BE2C (cell line): ENCODE measurements at regions not wholly inside any gene's neighbourhood (a gene's known extent, or its start where the extent isn't known, plus 50 kb on each side); places are given as distances from the start of the nearest gene placed in this dataset.

Experiments used
- DNase-seq: peaks from one replicate; pipeline ENCODE4 v3.0.0-alpha.2; 2020
- H3K27me3 ChIP-seq: fragments of 250-450 bp; sonication (Bioruptor Pico); 2 replicates; pipeline ENCODE4 v1.5.1; 2020; ENCODE audit warnings: mild to moderate bottlenecking
- H3K36me3 ChIP-seq: fragments of 250-450 bp; sonication (Bioruptor Pico); 2 replicates; pipeline ENCODE4 v1.5.1; 2020; ENCODE audit warnings: mild to moderate bottlenecking
- H3K4me1 ChIP-seq: fragments of 250-450 bp; sonication (Bioruptor Pico); 2 replicates; pipeline ENCODE4 v1.5.1; 2020
- H3K4me3 ChIP-seq: 2 replicates; pipeline ENCODE4 v1.5.1; 2011; ENCODE audit warnings: low read depth, low read length
- H3K9me3 ChIP-seq: fragments of 250-450 bp; sonication (Bioruptor Pico); 2 replicates; pipeline ENCODE4 v1.5.1; 2020
- CTCF ChIP-seq: IDR thresholded peaks from 2 replicates; pipeline ENCODE4 v1.5.1; 2012; ENCODE audit warnings: mild to moderate bottlenecking, low read depth, low read length

DNA sequence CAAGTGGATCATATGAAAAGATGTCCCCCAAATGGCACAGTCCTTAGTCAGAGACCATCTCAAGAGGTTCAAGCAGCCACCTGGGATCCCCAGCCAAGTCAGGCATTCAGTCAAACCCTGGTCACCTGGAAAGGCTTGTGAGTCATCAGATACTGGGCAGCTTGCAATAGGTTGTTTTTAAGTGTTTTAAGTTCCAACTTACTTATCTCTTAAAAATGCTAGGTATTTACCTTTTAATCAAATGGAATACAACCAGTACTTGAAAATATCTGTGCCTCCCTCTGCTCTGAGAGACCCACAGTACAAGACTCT, 262.2 kb downstream of the WDR11 start:
- H3K4me1 ChIP-seq: no peaks in the 10 kb centered on the region
- H3K4me3 ChIP-seq: no peak overlapping the region
- no peaks in the 10 kb centered on the region for H3K9me3 ChIP-seq
- no peak for DNase-seq
- no peaks in the 10 kb centered on the region for H3K27me3 ChIP-seq
- H3K36me3 ChIP-seq: no peaks in the 10 kb centered on the region
- no peak for TF ChIP-seq CTCF

GRCh38 chr10:121113911-121114310, 262.7 kb downstream of the WDR11 start:
- Histone ChIP-seq H3K9me3 (no peaks in the 10 kb centered on the region), H3K4me3 (no peak overlapping the region), H3K4me1 (no peaks in the 10 kb centered on the region), H3K27me3 (no peaks in the 10 kb centered on the region), H3K36me3 (no peaks in the 10 kb centered on the region)
- DNase-seq: no peak
- no peak for TF ChIP-seq CTCF

GRCh38 chr10:121115154-121115553, 264.0 kb downstream of the WDR11 start:
- no peak for TF ChIP-seq CTCF
- no peak for DNase-seq
- Histone ChIP-seq H3K27me3 (no peaks in the 10 kb centered on the region), H3K4me3 (no peak overlapping the region), H3K9me3 (no peaks in the 10 kb centered on the region), H3K4me1 (no peaks in the 10 kb centered on the region), H3K36me3 (no peaks in the 10 kb centered on the region)

- TF ChIP-seq CTCF: no peak
- no peak for DNase-seq
- Histone ChIP-seq H3K36me3 (no peaks in the 10 kb centered on the region), H3K27me3 (no peaks in the 10 kb centered on the region), H3K4me3 (no peak overlapping the region), H3K4me1 (no peaks in the 10 kb centered on the region), H3K9me3 (no peaks in the 10 kb centered on the region)
Observed at GRCh38 chr10:121121462-121121861, 270.3 kb downstream of the WDR11 start.

- no peaks in the 10 kb centered on the region for H3K9me3 ChIP-seq
- no peaks in the 10 kb centered on the region for H3K27me3 ChIP-seq
- no peaks in the 10 kb centered on the region for H3K36me3 ChIP-seq
- DNase-seq: no peak
- H3K4me1 ChIP-seq: no peaks in the 10 kb centered on the region
- H3K4me3 ChIP-seq: no peak overlapping the region
- no peak for TF ChIP-seq CTCF
Observed at GRCh38 chr10:121127151-121127906, 276.2 kb downstream of the WDR11 start.

DNA sequence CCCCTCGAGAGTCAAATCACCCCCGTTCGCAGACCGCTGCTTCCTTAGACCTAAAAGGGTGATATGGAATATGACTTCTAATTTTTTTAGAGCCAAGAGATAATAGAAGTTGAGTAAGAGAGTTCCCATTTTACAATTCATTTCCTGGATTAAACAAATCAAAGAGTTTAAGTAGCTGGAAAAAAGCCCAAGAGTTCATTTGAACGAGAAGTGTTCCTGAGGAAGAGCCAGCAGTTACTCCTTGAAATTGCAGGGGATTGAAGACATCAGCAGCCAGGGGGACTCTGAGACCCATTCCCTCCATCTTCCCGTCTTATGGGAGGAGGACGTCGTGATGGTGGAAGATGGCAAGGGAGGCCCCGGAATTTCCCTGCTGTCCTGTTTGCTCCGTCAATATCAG, 277.0 kb downstream of the WDR11 start:
- no peaks in the 10 kb centered on the region for H3K4me1 ChIP-seq
- no peaks in the 10 kb centered on the region for H3K27me3 ChIP-seq
- no peak for TF ChIP-seq CTCF
- H3K9me3 ChIP-seq: no peaks in the 10 kb centered on the region
- no peak for DNase-seq
- no peaks in the 10 kb centered on the region for H3K36me3 ChIP-seq
- H3K4me3 ChIP-seq: no peak overlapping the region
